ENCODE measurements at regions not wholly inside any gene's neighbourhood (a gene's known extent, or its start where the extent isn't known, plus 50 kb on each side); places are given as distances from the start of the nearest gene placed in this dataset.
"Not testable (repeated sequence)": the region's sequence is repeated elsewhere in the genome, so short reads cannot be mapped to it uniquely, and the experiment has no call there.

GRCh38 chr2:8126783-8127182, 555.1 kb upstream of the ID2 start:
- H3K4me1 ChIP-seq (ENCODE audit: insufficient read depth, low read length): no peaks in the 10 kb centered on the region
- H3K27ac ChIP-seq (ENCODE audit: low read length): no peak overlapping the region

DNA sequence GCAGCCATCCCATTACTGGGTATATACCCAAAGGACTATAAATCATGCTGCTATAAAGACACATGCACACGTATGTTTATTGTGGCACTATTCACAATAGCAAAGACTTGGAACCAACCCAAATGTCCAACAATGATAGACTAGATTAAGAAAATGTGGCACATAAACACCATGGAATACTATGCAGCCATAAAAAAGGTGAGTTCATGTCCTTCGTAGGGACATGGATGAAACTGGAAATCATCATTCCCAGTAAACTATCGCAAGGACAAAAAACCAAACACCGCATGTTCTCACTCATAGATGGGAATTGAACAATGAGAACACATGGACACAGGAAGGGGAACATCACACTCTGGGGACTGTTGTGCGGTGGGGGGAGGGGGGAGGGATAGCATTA, 550.4 kb upstream of the ID2 start:
- not testable (repeated sequence) for H3K27ac ChIP-seq (ENCODE audit: low read length); H3K36me3 ChIP-seq (ENCODE audit: insufficient read depth, low read depth, low read length); H3K9ac ChIP-seq (ENCODE audit: low read depth, low read length); H3K9me3 ChIP-seq (ENCODE audit: insufficient read depth, low read depth, low read length); H3K4me3 ChIP-seq (ENCODE audit: low read length); H3K27me3 ChIP-seq (ENCODE audit: insufficient read depth, low read length); H3K4me1 ChIP-seq (ENCODE audit: insufficient read depth, low read length)

More at GRCh38 chr2:8126783-8127182, 555.1 kb upstream of the ID2 start:
- Histone ChIP-seq H3K36me3 (ENCODE audit: insufficient read depth, low read depth, low read length) (no peaks in the 10 kb centered on the region), H3K4me3 (ENCODE audit: low read length) (no peak overlapping the region), H3K27me3 (ENCODE audit: insufficient read depth, low read length) (no peaks in the 10 kb centered on the region), H3K9me3 (ENCODE audit: insufficient read depth, low read depth, low read length) (no peaks in the 10 kb centered on the region), H3K9ac (ENCODE audit: low read depth, low read length) (no peak overlapping the region)

DNA sequence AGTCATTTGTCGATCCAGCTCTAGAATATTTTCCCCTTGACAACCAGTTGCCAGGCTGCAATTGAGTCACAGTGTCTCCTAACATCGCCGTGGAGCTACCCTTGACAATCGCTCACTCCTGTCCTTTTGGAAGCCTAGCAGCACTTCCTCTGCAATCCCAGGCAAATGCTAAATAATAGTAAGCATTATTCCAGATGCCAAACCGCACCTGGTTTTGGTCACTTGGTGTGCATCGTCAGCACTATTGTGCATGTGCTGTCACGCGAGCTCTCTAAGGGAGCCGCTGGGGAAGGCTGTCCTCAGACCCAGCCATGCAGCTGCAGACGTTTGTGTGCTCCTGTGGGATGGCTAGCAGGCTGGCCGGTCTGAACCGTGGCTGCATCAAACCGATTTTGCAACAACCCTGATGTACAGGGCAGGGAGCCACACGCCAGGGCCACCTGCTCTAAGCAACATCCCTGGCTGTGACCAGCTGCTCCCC, 549.5 kb upstream of the ID2 start:
- no peaks in the 10 kb centered on the region; the same call in 1 of the 2 replicates for H3K9me3 ChIP-seq (ENCODE audit: insufficient read depth, low read depth, low read length)
- H3K4me3 ChIP-seq (ENCODE audit: low read length): no peak overlapping the region
- H3K4me1 ChIP-seq (ENCODE audit: insufficient read depth, low read length): no peaks in the 10 kb centered on the region
- H3K9ac ChIP-seq (ENCODE audit: low read depth, low read length): no peak overlapping the region
- no peaks in the 10 kb centered on the region for H3K36me3 ChIP-seq (ENCODE audit: insufficient read depth, low read depth, low read length)
- H3K27me3 ChIP-seq (ENCODE audit: insufficient read depth, low read length): no peaks in the 10 kb centered on the region
- H3K27ac ChIP-seq (ENCODE audit: low read length): no peak overlapping the region

GRCh38 chr2:8132879-8133278, 549.0 kb upstream of the ID2 start:
- Histone ChIP-seq H3K27ac (ENCODE audit: low read length) (no peak overlapping the region), H3K9me3 (ENCODE audit: insufficient read depth, low read depth, low read length) (no peaks in the 10 kb centered on the region; the same call in 1 of the 2 replicates), H3K4me1 (ENCODE audit: insufficient read depth, low read length) (no peaks in the 10 kb centered on the region), H3K36me3 (ENCODE audit: insufficient read depth, low read depth, low read length) (no peaks in the 10 kb centered on the region), H3K4me3 (ENCODE audit: low read length) (no peak overlapping the region), H3K27me3 (ENCODE audit: insufficient read depth, low read length) (no peaks in the 10 kb centered on the region), H3K9ac (ENCODE audit: low read depth, low read length) (no peak overlapping the region)

GRCh38 chr2:8133363-8133762, 548.5 kb upstream of the ID2 start:
- Histone ChIP-seq H3K36me3 (ENCODE audit: insufficient read depth, low read depth, low read length) (no peaks in the 10 kb centered on the region), H3K4me3 (ENCODE audit: low read length) (no peak overlapping the region), H3K27ac (ENCODE audit: low read length) (no peak overlapping the region), H3K27me3 (ENCODE audit: insufficient read depth, low read length) (no peaks in the 10 kb centered on the region), H3K9me3 (ENCODE audit: insufficient read depth, low read depth, low read length) (no peaks in the 10 kb centered on the region; the same call in 1 of the 2 replicates), H3K9ac (ENCODE audit: low read depth, low read length) (no peak overlapping the region), H3K4me1 (ENCODE audit: insufficient read depth, low read length) (no peaks in the 10 kb centered on the region)

GRCh38 chr2:8133913-8134472, 547.9 kb upstream of the ID2 start:
- H3K27ac ChIP-seq (ENCODE audit: low read length): no peak overlapping the region
- H3K4me3 ChIP-seq (ENCODE audit: low read length): no peak overlapping the region
- no peak overlapping the region for H3K9ac ChIP-seq (ENCODE audit: low read depth, low read length)
- H3K36me3 ChIP-seq (ENCODE audit: insufficient read depth, low read depth, low read length): no peaks in the 10 kb centered on the region
- H3K27me3 ChIP-seq (ENCODE audit: insufficient read depth, low read length): no peaks in the 10 kb centered on the region
- H3K4me1 ChIP-seq (ENCODE audit: insufficient read depth, low read length): no peaks in the 10 kb centered on the region
- H3K9me3 ChIP-seq (ENCODE audit: insufficient read depth, low read depth, low read length): no peaks in the 10 kb centered on the region; the same call in 1 of the 2 replicates

DNA sequence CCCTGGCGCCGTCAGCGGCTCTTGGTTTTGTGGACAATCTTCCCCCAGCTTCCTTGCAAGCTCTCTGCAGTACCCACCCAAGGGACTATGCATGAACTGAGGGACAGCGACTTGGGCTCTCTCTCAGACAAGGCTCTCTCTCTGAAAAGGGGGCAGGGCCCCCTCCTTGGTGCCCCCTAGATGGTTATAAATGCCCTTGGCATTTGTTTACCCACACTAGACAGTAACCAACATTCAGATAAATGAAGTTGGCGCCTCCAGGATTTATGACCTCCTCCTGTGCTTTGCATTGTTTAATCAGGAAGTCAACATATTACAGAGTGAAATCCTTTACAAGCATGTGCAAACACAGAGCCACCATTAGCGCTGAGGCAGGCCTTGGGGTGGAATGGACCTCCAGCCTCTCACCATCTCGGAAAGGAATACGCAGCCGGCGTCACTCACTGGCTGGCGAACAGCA, 547.4 kb upstream of the ID2 start:
- no peak overlapping the region for H3K4me3 ChIP-seq (ENCODE audit: low read length)
- H3K27me3 ChIP-seq (ENCODE audit: insufficient read depth, low read length): no peaks in the 10 kb centered on the region
- H3K27ac ChIP-seq (ENCODE audit: low read length): no peak overlapping the region
- H3K4me1 ChIP-seq (ENCODE audit: insufficient read depth, low read length): no peaks in the 10 kb centered on the region
- no peaks in the 10 kb centered on the region; the same call in 1 of the 2 replicates for H3K9me3 ChIP-seq (ENCODE audit: insufficient read depth, low read depth, low read length)
- no peaks in the 10 kb centered on the region for H3K36me3 ChIP-seq (ENCODE audit: insufficient read depth, low read depth, low read length)
- H3K9ac ChIP-seq (ENCODE audit: low read depth, low read length): no peak overlapping the region

GRCh38 chr2:8134985-8135682, 546.7 kb upstream of the ID2 start:
- H3K4me3 ChIP-seq (ENCODE audit: low read length): no peak overlapping the region
- no peak overlapping the region for H3K9ac ChIP-seq (ENCODE audit: low read depth, low read length)
- H3K27ac ChIP-seq (ENCODE audit: low read length): no peak overlapping the region

GRCh38 chr2:8137801-8138200, 544.1 kb upstream of the ID2 start:
- Histone ChIP-seq H3K36me3 (ENCODE audit: insufficient read depth, low read depth, low read length) (no peaks in the 10 kb centered on the region), H3K9me3 (ENCODE audit: insufficient read depth, low read depth, low read length) (no peaks in the 10 kb centered on the region), H3K4me1 (ENCODE audit: insufficient read depth, low read length) (no peaks in the 10 kb centered on the region), H3K27me3 (ENCODE audit: insufficient read depth, low read length) (no peaks in the 10 kb centered on the region), H3K4me3 (ENCODE audit: low read length) (no peak overlapping the region), H3K27ac (ENCODE audit: low read length) (no peak overlapping the region), H3K9ac (ENCODE audit: low read depth, low read length) (no peak overlapping the region)

More at GRCh38 chr2:8134985-8135682, 546.7 kb upstream of the ID2 start:
- Histone ChIP-seq H3K4me1 (ENCODE audit: insufficient read depth, low read length) (no peaks in the 10 kb centered on the region), H3K36me3 (ENCODE audit: insufficient read depth, low read depth, low read length) (no peaks in the 10 kb centered on the region), H3K27me3 (ENCODE audit: insufficient read depth, low read length) (no peaks in the 10 kb centered on the region), H3K9me3 (ENCODE audit: insufficient read depth, low read depth, low read length) (no peaks in the 10 kb centered on the region; the same call in 1 of the 2 replicates)

GRCh38 chr2:8138525-8138922, 543.3 kb upstream of the ID2 start:
- Histone ChIP-seq H3K4me3 (ENCODE audit: low read length) (no peak overlapping the region), H3K27ac (ENCODE audit: low read length) (no peak overlapping the region), H3K27me3 (ENCODE audit: insufficient read depth, low read length) (no peaks in the 10 kb centered on the region), H3K4me1 (ENCODE audit: insufficient read depth, low read length) (no peaks in the 10 kb centered on the region), H3K9me3 (ENCODE audit: insufficient read depth, low read depth, low read length) (no peaks in the 10 kb centered on the region), H3K36me3 (ENCODE audit: insufficient read depth, low read depth, low read length) (no peaks in the 10 kb centered on the region), H3K9ac (ENCODE audit: low read depth, low read length) (no peak overlapping the region)

DNA sequence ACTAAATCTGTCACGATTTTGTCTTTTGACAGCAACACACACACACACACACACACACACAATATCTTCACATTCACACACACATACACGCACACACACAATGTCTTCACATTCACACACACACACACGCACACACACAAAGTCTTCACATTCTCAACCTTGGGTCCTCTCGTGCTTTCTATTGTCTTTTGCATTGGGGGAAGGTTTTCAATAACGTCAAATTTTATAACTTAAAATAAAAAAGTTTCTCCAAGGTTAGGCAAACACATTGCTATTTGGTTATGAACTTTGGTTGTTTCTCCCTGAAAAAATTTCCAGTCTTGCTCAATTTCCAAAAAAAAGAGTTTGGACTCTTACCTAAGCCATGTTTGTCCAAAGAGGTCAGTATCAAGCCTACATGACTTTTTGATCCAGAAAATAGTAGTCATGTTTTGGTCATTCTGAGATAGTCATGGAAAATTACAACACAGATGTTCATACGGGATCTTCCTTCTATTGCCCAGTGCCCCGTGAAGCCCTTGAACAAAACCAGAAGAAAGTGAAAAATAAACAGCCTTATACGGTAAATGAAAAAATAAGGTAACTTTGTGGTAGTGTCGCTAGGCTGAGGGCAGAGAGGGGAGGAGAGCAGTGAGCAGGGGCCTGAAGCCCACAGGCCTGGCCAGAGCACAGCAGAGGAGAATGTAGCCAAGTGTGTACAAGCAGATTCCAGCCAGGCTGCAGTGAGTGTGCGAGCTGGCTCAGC, 542.8 kb upstream of the ID2 start:
- Histone ChIP-seq H3K9me3 (ENCODE audit: insufficient read depth, low read depth, low read length) (no peaks in the 10 kb centered on the region), H3K4me3 (ENCODE audit: low read length) (no peak overlapping the region), H3K27ac (ENCODE audit: low read length) (no peak overlapping the region), H3K9ac (ENCODE audit: low read depth, low read length) (no peak overlapping the region), H3K27me3 (ENCODE audit: insufficient read depth, low read length) (no peaks in the 10 kb centered on the region), H3K4me1 (ENCODE audit: insufficient read depth, low read length) (no peaks in the 10 kb centered on the region), H3K36me3 (ENCODE audit: insufficient read depth, low read depth, low read length) (no peaks in the 10 kb centered on the region)
